PC-9 (cell line): ENCODE measurements at regions not wholly inside any gene's neighbourhood (a gene's known extent, or its start where the extent isn't known, plus 50 kb on each side); places are given as distances from the start of the nearest gene placed in this dataset.

Experiments
- BruUV-seq: library from RNA; stranded (reverse); fragments of 400-500 nt; replicated peaks from 2 replicates; lab custom pipeline; 2021; lab: Mats Ljungman, UMichigan
- CTCF ChIA-PET: fragments of 300-600 bp; sonication (Branson Sonifier 250); formaldehyde crosslinking; loops from one replicate; lab custom pipeline; 2022; ENCODE audit warnings: antibody characterized with exemption; lab: Charles Lee
- POLR2A ChIA-PET: fragments of 300-600 bp; sonication (Branson Sonifier 250); formaldehyde crosslinking; loops from one replicate; lab custom pipeline; 2022; ENCODE audit warnings: antibody characterized with exemption; ENCODE audit not compliant: unreplicated experiment; lab: Charles Lee
- DNase-seq, 2 experiments: peaks; one replicate each; pipeline versions ENCODE4 v3.0.0 to v3.0.0-alpha.2; 2015 to 2022; ENCODE audit warnings: mixed read lengths in 1 of 2
- H2AFZ ChIP-seq: fragments of 200-600 bp; sonication (generic); 2 replicates; pipeline ENCODE4 v1.8.1; 2017; ENCODE audit warnings: antibody characterized with exemption
- H3F3A ChIP-seq: fragments of 200-600 bp; sonication (generic); 2 replicates; pipeline ENCODE4 v1.8.1; 2017; ENCODE audit warnings: antibody characterized with exemption, mild to moderate bottlenecking, low read depth; ENCODE audit not compliant: insufficient read depth
- H3K27ac ChIP-seq: fragments of 200-600 bp; sonication (generic); 2 replicates; pipeline ENCODE4 v1.6.1; 2016; ENCODE audit warnings: mixed run types
- H3K27me3 ChIP-seq: fragments of 200-600 bp; sonication (generic); 2 replicates; pipeline ENCODE4 v1.6.1; 2016; ENCODE audit warnings: low read depth, mixed run types; ENCODE audit not compliant: insufficient read depth
- H3K36me3 ChIP-seq: fragments of 200-600 bp; sonication (generic); 2 replicates; pipeline ENCODE4 v1.6.1; 2016; ENCODE audit warnings: low read depth, mixed run types
- H3K4me1 ChIP-seq: fragments of 200-600 bp; sonication (generic); replicated peaks from 2 replicates; pipeline ENCODE4 v1.6.1; 2016; ENCODE audit warnings: mixed run types; ENCODE audit not compliant: insufficient read depth
- H3K4me2 ChIP-seq: fragments of 200-600 bp; sonication (generic); 2 replicates; pipeline ENCODE4 v1.6.1; 2017; ENCODE audit warnings: mixed run types
- H3K4me3 ChIP-seq: fragments of 200-600 bp; sonication (generic); 2 replicates; pipeline ENCODE4 v1.6.1; 2016; ENCODE audit warnings: mixed run types
- H3K79me2 ChIP-seq: fragments of 200-600 bp; sonication (generic); 2 replicates; pipeline ENCODE4 v1.6.1; 2017; ENCODE audit warnings: low read depth, mixed run types
- H3K9me2 ChIP-seq: fragments of 200-600 bp; sonication (generic); 2 replicates; pipeline ENCODE4 v1.8.1; 2017; ENCODE audit warnings: mild to moderate bottlenecking; ENCODE audit not compliant: insufficient read depth
- H3K9me3 ChIP-seq: fragments of 200-600 bp; sonication (generic); 2 replicates; pipeline ENCODE4 v1.8.1; 2016; ENCODE audit warnings: low read depth; ENCODE audit not compliant: insufficient read depth
- H4K20me1 ChIP-seq: fragments of 200-600 bp; sonication (generic); 2 replicates; pipeline ENCODE4 v1.8.1; 2017; ENCODE audit not compliant: insufficient read depth
- EZH2 ChIP-seq: fragments of 200-600 bp; sonication (generic); IDR thresholded peaks from 2 replicates; pipeline ENCODE4 v1.8.0; 2017; ENCODE audit warnings: antibody characterized with exemption, low read depth
- intact Hi-C: fragments of 100-400 bp; cut with micrococcal nuclease; formaldehyde crosslinking; loops from one replicate; pipeline ENCODE4 v1.10.0; 2022; ENCODE audit not compliant: unreplicated experiment
- TF ChIP-seq, protein P1 (sequence below): fragments of 200-600 bp; sonication (generic); conservative IDR thresholded peaks from 2 replicates; pipeline ENCODE4 v1.6.1; 2017; ENCODE audit warnings: mixed run types, antibody characterized with exemption, mild to moderate bottlenecking, moderate library complexity

DNA sequence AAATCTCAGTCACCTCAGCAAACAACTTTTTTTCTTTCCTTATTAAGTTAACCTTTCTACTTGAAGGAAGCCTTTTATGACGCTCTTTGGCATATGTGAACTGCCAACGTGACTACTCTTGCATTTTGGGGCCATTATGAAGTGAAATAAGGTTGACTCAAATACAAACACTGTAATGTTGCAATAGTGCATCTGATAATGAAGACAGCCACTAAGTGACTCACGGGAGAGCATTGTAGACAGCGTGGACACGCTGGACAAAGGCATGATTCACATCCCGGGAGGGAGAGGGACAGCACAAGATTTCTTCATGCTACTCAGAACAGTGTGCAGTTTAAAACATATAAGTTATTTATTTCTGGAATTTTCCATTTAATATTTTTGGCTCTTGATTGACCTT is 560.8 kb downstream of the ETS1 start:
- no TSS peak for BruUV-seq
- peak; percentile 57 to 83 for DNase-seq
- TF ChIP-seq, protein P1, sequence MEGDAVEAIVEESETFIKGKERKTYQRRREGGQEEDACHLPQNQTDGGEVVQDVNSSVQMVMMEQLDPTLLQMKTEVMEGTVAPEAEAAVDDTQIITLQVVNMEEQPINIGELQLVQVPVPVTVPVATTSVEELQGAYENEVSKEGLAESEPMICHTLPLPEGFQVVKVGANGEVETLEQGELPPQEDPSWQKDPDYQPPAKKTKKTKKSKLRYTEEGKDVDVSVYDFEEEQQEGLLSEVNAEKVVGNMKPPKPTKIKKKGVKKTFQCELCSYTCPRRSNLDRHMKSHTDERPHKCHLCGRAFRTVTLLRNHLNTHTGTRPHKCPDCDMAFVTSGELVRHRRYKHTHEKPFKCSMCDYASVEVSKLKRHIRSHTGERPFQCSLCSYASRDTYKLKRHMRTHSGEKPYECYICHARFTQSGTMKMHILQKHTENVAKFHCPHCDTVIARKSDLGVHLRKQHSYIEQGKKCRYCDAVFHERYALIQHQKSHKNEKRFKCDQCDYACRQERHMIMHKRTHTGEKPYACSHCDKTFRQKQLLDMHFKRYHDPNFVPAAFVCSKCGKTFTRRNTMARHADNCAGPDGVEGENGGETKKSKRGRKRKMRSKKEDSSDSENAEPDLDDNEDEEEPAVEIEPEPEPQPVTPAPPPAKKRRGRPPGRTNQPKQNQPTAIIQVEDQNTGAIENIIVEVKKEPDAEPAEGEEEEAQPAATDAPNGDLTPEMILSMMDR: no peak
- no peak for TF ChIP-seq EZH2
- Histone ChIP-seq H3K79me2 (no peaks in the 10 kb centered on the region), H4K20me1 (no peaks in the 10 kb centered on the region), H2AFZ (no peak overlapping the region), H3K27ac (no peak overlapping the region), H3K27me3 (no peaks in the 10 kb centered on the region), H3K4me2 (peak overlapping the region; percentile 4; the same call in 1 of the 2 replicates), H3K9me2 (no peaks in the 10 kb centered on the region), H3K4me3 (no peak overlapping the region), H3K9me3 (no peaks in the 10 kb centered on the region), H3K36me3 (no peaks in the 10 kb centered on the region), H3F3A (peaks cover 7% of the 10 kb centered on the region; the same call in 1 of the 2 replicates), H3K4me1 (peaks cover 8% of the 10 kb centered on the region; the same call in 1 of the 2 replicates)
- ChIA-PET POLR2A (no interaction called here), CTCF (interaction anchor here (1.2 kb wide), 1 partner anchor 183 kb away, joined by 4 read pairs; no protein-coding TSS in a partner anchor)
- intact Hi-C loops: loop anchor here (1.0 kb wide), 1 partner anchor 164 kb away; no protein-coding TSS in a partner anchor

GRCh38 chr11:128022761-128023160 is 564.6 kb downstream of the ETS1 start:
- no peak for TF ChIP-seq EZH2
- TF ChIP-seq, protein P1: no peak
- DNase-seq: no peak
- Histone ChIP-seq H3K36me3 (no peaks in the 10 kb centered on the region), H3K9me2 (no peaks in the 10 kb centered on the region), H3K9me3 (no peaks in the 10 kb centered on the region), H3K4me2 (no peak overlapping the region), H3F3A (peaks cover 7% of the 10 kb centered on the region; the same call in 1 of the 2 replicates), H3K79me2 (no peaks in the 10 kb centered on the region), H3K4me3 (no peak overlapping the region), H3K27me3 (peaks cover 12% of the 10 kb centered on the region), H3K4me1 (peaks cover 8% of the 10 kb centered on the region; the same call in 1 of the 2 replicates), H3K27ac (no peak overlapping the region), H2AFZ (no peak overlapping the region), H4K20me1 (no peaks in the 10 kb centered on the region)
- ChIA-PET CTCF (interaction anchor here (0.6 to 1.4 kb wide), 2 partner anchors 26 to 179 kb away, joined by 3 to 8 read pairs; no protein-coding TSS in a partner anchor), POLR2A (no interaction called here)
- intact Hi-C loops: loop anchor here (5.0 kb wide), 1 partner anchor 180 kb away; no protein-coding TSS in a partner anchor
- no TSS peak for BruUV-seq

GRCh38 chr11:128022007-128022368 is 565.4 kb downstream of the ETS1 start:
- Histone ChIP-seq H3K4me2 (no peak overlapping the region), H3K36me3 (no peaks in the 10 kb centered on the region), H3K9me2 (no peaks in the 10 kb centered on the region), H3K4me1 (peaks cover 6% of the 10 kb centered on the region; the same call in 1 of the 2 replicates), H3K79me2 (no peaks in the 10 kb centered on the region), H3K27ac (no peak overlapping the region), H3K9me3 (no peaks in the 10 kb centered on the region), H3K4me3 (no peak overlapping the region), H3K27me3 (peaks cover 18% of the 10 kb centered on the region), H2AFZ (no peak overlapping the region), H3F3A (peaks cover 7% of the 10 kb centered on the region; the same call in 1 of the 2 replicates), H4K20me1 (no peaks in the 10 kb centered on the region)
- no TSS peak for BruUV-seq
- DNase-seq: no peak
- ChIA-PET CTCF (interaction anchor here (1.4 kb wide), 1 partner anchor 178 kb away, joined by 3 read pairs; no protein-coding TSS in a partner anchor), POLR2A (no interaction called here)
- TF ChIP-seq, protein P1: 0 out of 2 replicates have a peak, but pooled peaks have one; percentile 6
- no peak for TF ChIP-seq EZH2
- intact Hi-C loops: loop anchor here (5.0 kb wide), 1 partner anchor 180 kb away; no protein-coding TSS in a partner anchor
